HCT116 (cell line): ENCODE measurements at regions not wholly inside any gene's neighbourhood (a gene's known extent, or its start where the extent isn't known, plus 50 kb on each side); places are given as distances from the start of the nearest gene placed in this dataset.

ENCODE experiments used
- ATAC-seq: fragments of 200-7000 bp; cut with Tn5 transposase; 2 replicates; pipeline ENCODE4 v1.9.1; 2020; ENCODE audit warnings: mild to moderate bottlenecking, moderate library complexity
- BruUV-seq: library from RNA; stranded (reverse); fragments of 400-500 nt; replicated peaks from 2 replicates; lab custom pipeline; 2021; lab: Mats Ljungman, UMichigan
- CTCF ChIA-PET: fragments of 300-600 bp; sonication (Branson Sonifier 250); formaldehyde crosslinking; loops from one replicate; lab custom pipeline; 2021; ENCODE audit warnings: antibody characterized with exemption; lab: Charles Lee
- POLR2A ChIA-PET: fragments of 300-600, 350-600 bp; sonication (Branson Sonifier 250); formaldehyde crosslinking; loops from one replicate; lab custom pipeline; 2021; ENCODE audit warnings: antibody characterized with exemption; lab: Charles Lee
- RAD21 ChIA-PET, 2 experiments: fragments of 300-600 bp; sonication (Branson Sonifier 250); formaldehyde crosslinking; loops; one replicate each; lab custom pipeline; 2023; ENCODE audit warnings: low total read pairs in 2 of 2; ENCODE audit not compliant: uncharacterized antibody in 2 of 2, unreplicated experiment in 2 of 2, low non-redundant PET in 1 of 2; lab: Charles Lee
- DNase-seq: peaks from one replicate; pipeline ENCODE4 v3.0.0-alpha.2; 2010; ENCODE audit warnings: low read depth, low spot score
- H2AFZ ChIP-seq: fragments of 200-600 bp; shearing (Covaris generic), sonication (generic); 2 replicates; pipeline ENCODE4 v1.6.1; 2017; ENCODE audit warnings: low read depth, mixed run types, mixed read lengths, antibody characterized with exemption, low read length; ENCODE audit not compliant: poor library complexity, severe bottlenecking
- H3K27ac ChIP-seq: 2 replicates; pipeline ENCODE4 v1.5.1; 2012; ENCODE audit warnings: low read depth, low read length
- H3K27me3 ChIP-seq: fragments of 200-600 bp; sonication (generic); 2 replicates; pipeline ENCODE4 v1.6.1; 2016; ENCODE audit warnings: mixed run types, low read length, mixed read lengths; ENCODE audit not compliant: insufficient read depth
- H3K36me3 ChIP-seq, 2 experiments: fragments of 200-500 bp in 1 of 2; fragments of 200-600 bp in 1 of 2; sonication (Bioruptor generic) in 1 of 2; sonication (generic) in 1 of 2; 2 replicates each; pipeline versions ENCODE4 v1.5.1 to v1.6.1; 2014 to 2016; ENCODE audit warnings: low read length in 2 of 2, inconsistent platforms in 1 of 2, mixed read lengths in 1 of 2, mixed run types in 1 of 2; ENCODE audit not compliant: insufficient read depth in 2 of 2, control insufficient read depth in 1 of 2
- H3K4me1 ChIP-seq, 2 experiments: fragments of 200-600 bp in 1 of 2; sonication (generic) in 1 of 2; 2 replicates each; pipeline versions ENCODE4 v1.5.1 to v1.6.1; 2012 to 2017; ENCODE audit warnings: low read length in 2 of 2, inconsistent platforms in 1 of 2, mild to moderate bottlenecking in 1 of 2, mixed read lengths in 1 of 2, mixed run types in 1 of 2, moderate library complexity in 1 of 2; ENCODE audit not compliant: insufficient read depth in 2 of 2, control insufficient read depth in 1 of 2
- H3K4me2 ChIP-seq: fragments of 200-600 bp; sonication (generic); 2 replicates; pipeline ENCODE4 v1.6.1; 2017; ENCODE audit warnings: mixed run types, low read length, mixed read lengths
- H3K4me3 ChIP-seq, 2 experiments: fragments of 200-600 bp in 1 of 2; sonication (generic) in 1 of 2; replicated peaks in 1 of 2; 2 replicates each; pipeline ENCODE4 v1.5.1; 2011 to 2016; ENCODE audit warnings: low read length in 2 of 2, control low read depth in 1 of 2, low read depth in 1 of 2, mild to moderate bottlenecking in 1 of 2, mixed read lengths in 1 of 2, mixed run types in 1 of 2
- H3K79me2 ChIP-seq: fragments of 200-600 bp; sonication (generic); 2 replicates; pipeline ENCODE4 v1.6.1; 2017; ENCODE audit warnings: mild to moderate bottlenecking, mixed run types, low read length, moderate library complexity, mixed read lengths; ENCODE audit not compliant: insufficient read depth
- H3K9ac ChIP-seq: fragments of 200-600 bp; sonication (generic); 2 replicates; pipeline ENCODE4 v1.6.1; 2016; ENCODE audit warnings: low read length, mixed read lengths
- H3K9me2 ChIP-seq: fragments of 200-600 bp; sonication (generic), shearing (Covaris generic); 2 replicates; pipeline ENCODE4 v1.6.1; 2017; ENCODE audit warnings: mixed run types, mild to moderate bottlenecking, moderate library complexity; ENCODE audit not compliant: insufficient read depth
- H3K9me3 ChIP-seq, 2 experiments: fragments of 200-500 bp in 1 of 2; fragments of 200-600 bp in 1 of 2; sonication (Bioruptor generic) in 1 of 2; sonication (generic) in 1 of 2; 2 replicates each; pipeline ENCODE4 v1.6.1; 2014 to 2017; ENCODE audit warnings: low read length in 2 of 2, mixed read lengths in 2 of 2, inconsistent platforms in 1 of 2, low read depth in 1 of 2, mild to moderate bottlenecking in 1 of 2, mixed run types in 1 of 2, moderate library complexity in 1 of 2; ENCODE audit not compliant: control insufficient read depth in 1 of 2, insufficient read depth in 1 of 2
- H4K20me1 ChIP-seq: fragments of 200-600 bp; sonication (generic), shearing (Covaris generic); 2 replicates; pipeline ENCODE4 v1.6.1; 2017; ENCODE audit warnings: mixed run types, mild to moderate bottlenecking, moderate library complexity; ENCODE audit not compliant: insufficient read depth
- ATF3 ChIP-seq: IDR thresholded peaks from 2 replicates; pipeline ENCODE4 v1.6.1; 2012
- CEBPB ChIP-seq: IDR thresholded peaks from 2 replicates; pipeline ENCODE4 v1.6.1; 2012; ENCODE audit warnings: low read depth
- CTCF ChIP-seq, 3 experiments: fragments of 200-600 bp in 1 of 3; sonication (generic) in 1 of 3; IDR thresholded peaks in 2 of 3; conservative IDR thresholded peaks in 1 of 3; 2 replicates each; pipeline ENCODE4 v1.5.1; 2012 to 2017; ENCODE audit warnings: low read depth in 2 of 3, low read length in 2 of 3, antibody characterized with exemption in 1 of 3, borderline replicate concordance in 1 of 3, control low read depth in 1 of 3, mild to moderate bottlenecking in 1 of 3, mixed read lengths in 1 of 3, mixed run types in 1 of 3, moderate library complexity in 1 of 3; ENCODE audit not compliant: insufficient read depth in 1 of 3
- ELF1 ChIP-seq: IDR thresholded peaks from 2 replicates; pipeline ENCODE4 v1.6.1; 2012; ENCODE audit warnings: low read depth, borderline replicate concordance
- EZH2 ChIP-seq: fragments of 200-600 bp; sonication (generic); IDR thresholded peaks from 2 replicates; pipeline ENCODE4 v1.6.1; 2017; ENCODE audit warnings: antibody characterized with exemption, mixed run types
- FOSL1 ChIP-seq: IDR thresholded peaks from 2 replicates; pipeline ENCODE4 v1.6.1; 2012; ENCODE audit warnings: low read depth
- MAX ChIP-seq: IDR thresholded peaks from 2 replicates; pipeline ENCODE4 v1.6.1; 2012
- POLR2A ChIP-seq: IDR thresholded peaks from 2 replicates; pipeline ENCODE4 v1.7.0; 2011; ENCODE audit warnings: borderline replicate concordance; ENCODE audit not compliant: insufficient read depth, insufficient read length; ENCODE audit errors: extremely low read depth
- SIN3A ChIP-seq: IDR thresholded peaks from 2 replicates; pipeline ENCODE4 v1.6.1; 2012; ENCODE audit warnings: low read depth
- SP1 ChIP-seq: IDR thresholded peaks from 2 replicates; pipeline ENCODE4 v1.6.1; 2012; ENCODE audit warnings: low read depth
- SRF ChIP-seq: IDR thresholded peaks from 2 replicates; pipeline ENCODE4 v1.6.1; 2012; ENCODE audit warnings: low read depth
- TCF7L2 ChIP-seq: IDR thresholded peaks from 2 replicates; pipeline ENCODE4 v1.7.0; 2011; ENCODE audit warnings: borderline replicate concordance, inconsistent platforms; ENCODE audit not compliant: insufficient read depth, insufficient read length; ENCODE audit errors: extremely low read depth
- ZBTB33 ChIP-seq: IDR thresholded peaks from 2 replicates; pipeline ENCODE4 v1.6.1; 2011; ENCODE audit warnings: mild to moderate bottlenecking, low read length, moderate library complexity; ENCODE audit not compliant: insufficient replicate concordance; ENCODE audit errors: extremely low read depth
- intact Hi-C: fragments of 100-400 bp; cut with micrococcal nuclease; formaldehyde crosslinking; loops from 2 replicates; pipeline ENCODE4 v1.10.0; 2022

GRCh38 chr19:30790056-30790680 is 418.0 kb downstream of the ZNF536 start:
- no peaks in the 10 kb centered on the region for H4K20me1 ChIP-seq
- CTCF ChIA-PET: no interaction called here
- no peak overlapping the region for H3K27ac ChIP-seq
- no peak for ATAC-seq
- no peak overlapping the region for H3K4me3 ChIP-seq
- H3K36me3 ChIP-seq: no peaks in the 10 kb centered on the region
- no peak overlapping the region for H2AFZ ChIP-seq
- intact Hi-C loops: no loop called here
- H3K9me2 ChIP-seq: no peaks in the 10 kb centered on the region
- no peaks in the 10 kb centered on the region for H3K27me3 ChIP-seq
- no peak for DNase-seq
- no peaks in the 10 kb centered on the region for H3K4me1 ChIP-seq
- H3K9ac ChIP-seq: no peak overlapping the region
- POLR2A ChIA-PET: no interaction called here
- H3K9me3 ChIP-seq: peaks cover 0 to 21% of the 10 kb centered on the region in 2 experiments; a peak in 2 of 4 replicates
- TF ChIP-seq CTCF (IDR thresholded peaks at IDR 0.05 in 2 of 3, conservative IDR thresholded peaks at IDR 0.05 in 1 of 3; ENCODE audit: borderline replicate concordance in 1 of 3, insufficient read depth in 1 of 3, low read depth in 2 of 3, low read length in 2 of 3): no peak
- TF ChIP-seq CEBPB: no peak
- TF ChIP-seq FOSL1: no peak
- no peak for TF ChIP-seq EZH2
- no peak for TF ChIP-seq SP1
- no peak for TF ChIP-seq SRF
- TF ChIP-seq MAX: no peak
- no peak for TF ChIP-seq TCF7L2
- TF ChIP-seq POLR2A: no peak
- no peak for TF ChIP-seq SIN3A
- TF ChIP-seq ZBTB33: no peak
- TF ChIP-seq ATF3: no peak
- no peak for TF ChIP-seq ELF1
- no peaks in the 10 kb centered on the region for H3K79me2 ChIP-seq
- H3K4me2 ChIP-seq: no peak overlapping the region
- BruUV-seq: no TSS peak
- RAD21 ChIA-PET: no interaction called here
